ENCODE measurements at regions not wholly inside any gene's neighbourhood (a gene's known extent, or its start where the extent isn't known, plus 50 kb on each side); places are given as distances from the start of the nearest gene placed in this dataset.

GRCh38 chr2:57443973-57444521, 602.6 kb upstream of the VRK2 start (continued):
- TF ChIP-seq, protein P1, sequence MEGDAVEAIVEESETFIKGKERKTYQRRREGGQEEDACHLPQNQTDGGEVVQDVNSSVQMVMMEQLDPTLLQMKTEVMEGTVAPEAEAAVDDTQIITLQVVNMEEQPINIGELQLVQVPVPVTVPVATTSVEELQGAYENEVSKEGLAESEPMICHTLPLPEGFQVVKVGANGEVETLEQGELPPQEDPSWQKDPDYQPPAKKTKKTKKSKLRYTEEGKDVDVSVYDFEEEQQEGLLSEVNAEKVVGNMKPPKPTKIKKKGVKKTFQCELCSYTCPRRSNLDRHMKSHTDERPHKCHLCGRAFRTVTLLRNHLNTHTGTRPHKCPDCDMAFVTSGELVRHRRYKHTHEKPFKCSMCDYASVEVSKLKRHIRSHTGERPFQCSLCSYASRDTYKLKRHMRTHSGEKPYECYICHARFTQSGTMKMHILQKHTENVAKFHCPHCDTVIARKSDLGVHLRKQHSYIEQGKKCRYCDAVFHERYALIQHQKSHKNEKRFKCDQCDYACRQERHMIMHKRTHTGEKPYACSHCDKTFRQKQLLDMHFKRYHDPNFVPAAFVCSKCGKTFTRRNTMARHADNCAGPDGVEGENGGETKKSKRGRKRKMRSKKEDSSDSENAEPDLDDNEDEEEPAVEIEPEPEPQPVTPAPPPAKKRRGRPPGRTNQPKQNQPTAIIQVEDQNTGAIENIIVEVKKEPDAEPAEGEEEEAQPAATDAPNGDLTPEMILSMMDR (IDR thresholded peaks at IDR 0.05) = no peak
- TF ChIP-seq RCOR1 (IDR thresholded peaks at IDR 0.05; ENCODE audit: low read length) (no peak), SMC3 (IDR thresholded peaks at IDR 0.05; ENCODE audit: low read depth, low read length) (no peak), RAD21 (IDR thresholded peaks at IDR 0.05; ENCODE audit: low read length) (no peak), ELF1 (IDR thresholded peaks at IDR 0.05) (no peak), YY1 (IDR thresholded peaks at IDR 0.05; ENCODE audit: low read depth) (no peak), TAF1 (IDR thresholded peaks at IDR 0.05; ENCODE audit: borderline replicate concordance, low read depth, low read length) (no peak), TCF12 (IDR thresholded peaks at IDR 0.05) (peak; percentile 65), ZBTB33 (IDR thresholded peaks at IDR 0.05; ENCODE audit: borderline replicate concordance, low read depth) (0 out of 2 replicates have a peak, but pooled peaks have one; percentile 22)

DNA sequence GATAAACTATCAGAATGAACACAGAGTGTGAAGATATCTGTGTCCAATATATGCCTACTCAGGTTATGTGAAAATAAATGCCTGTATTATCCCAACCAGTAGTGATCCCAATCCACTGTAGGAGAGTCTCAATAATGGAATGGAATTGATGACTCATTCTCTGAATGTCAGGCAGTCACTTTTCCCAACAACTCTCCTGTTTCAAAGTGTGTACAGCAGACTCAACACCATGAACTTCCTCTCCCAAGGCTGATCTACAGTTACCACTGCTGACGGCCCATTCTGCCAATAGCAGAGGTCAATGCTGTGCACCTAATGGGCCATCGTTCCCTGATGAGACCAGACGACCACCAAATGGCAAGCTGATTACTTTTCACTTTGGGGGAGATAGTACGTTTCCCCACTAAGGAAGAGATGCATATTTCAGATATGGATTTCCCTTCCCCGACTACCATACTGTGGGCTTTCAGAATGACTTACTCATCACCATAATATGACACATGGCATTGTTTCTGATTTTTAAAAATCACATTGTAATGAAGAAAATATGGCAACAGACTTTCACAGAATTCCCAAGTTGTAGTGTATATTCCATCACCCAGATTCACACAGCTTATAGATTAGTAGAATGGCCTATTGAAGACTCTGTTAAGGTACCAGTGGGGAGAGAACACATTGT, 601.7 kb upstream of the VRK2 start:
- Histone ChIP-seq H3K9ac (peak overlapping the region; percentile 61; the same call in 1 of the 2 replicates), H3K4me3 (ENCODE audit: low read depth in 2 of 2, low read length in 1 of 2) (no peak overlapping the region), H3K27ac (ENCODE audit: low read depth in 2 of 2, low read length in 1 of 2) (peak overlapping the region; percentile 43 to 97; a peak in 3 of 4 replicates), H4K20me1 (ENCODE audit: insufficient read depth) (no peaks in the 10 kb centered on the region), H3F3A (replicated peaks; ENCODE audit: insufficient read depth) (peaks cover 23% of the 10 kb centered on the region), H3K36me3 (replicated peaks in 1 of 2; ENCODE audit: control insufficient read depth in 1 of 2, insufficient read depth in 2 of 2, low read length in 1 of 2) (no peaks in the 10 kb centered on the region), H3K27me3 (ENCODE audit: insufficient read depth) (no peaks in the 10 kb centered on the region), H3K9me3 (no peaks in the 10 kb centered on the region), H3K4me1 (ENCODE audit: control insufficient read depth in 1 of 2, insufficient read depth in 2 of 2, low read depth in 1 of 2, low read length in 1 of 2) (peaks cover 2 to 8% of the 10 kb centered on the region in 2 experiments; a peak in 3 of 4 replicates), H3K9me2 (no peaks in the 10 kb centered on the region), H2AFZ (ENCODE audit: low read depth) (peak overlapping the region; percentile 61; the same call in 1 of the 2 replicates), H3K79me2 (ENCODE audit: insufficient read depth) (no peaks in the 10 kb centered on the region; the same call in 1 of the 2 replicates), H3K4me2 (peak overlapping the region; percentile 68)
- WGBS (ENCODE audit: low lambda C conversion rate) = 18% methylated on average over 5 of the region's 5 CpGs
- ChIA-PET CTCF (no interaction called here), POLR2A (no interaction called here)
- no peak for DNase-seq
- TF ChIP-seq GATA2 (CRISPR knock-in tag; IDR thresholded peaks at IDR 0.05) (no peak), TCF12 (IDR thresholded peaks at IDR 0.05) (peak; percentile 74), FOXM1 (IDR thresholded peaks at IDR 0.05; ENCODE audit: low read depth) (no peak), CHD2 (IDR thresholded peaks at IDR 0.05; ENCODE audit: low read length, partially characterized antibody) (no peak), MEF2A (IDR thresholded peaks at IDR 0.05; ENCODE audit: borderline replicate concordance, low read depth) (no peak), USF1 (IDR thresholded peaks at IDR 0.05; ENCODE audit: borderline replicate concordance, low read depth) (no peak), NFIC (IDR thresholded peaks at IDR 0.05; ENCODE audit: borderline replicate concordance) (no peak), ZBTB33 (IDR thresholded peaks at IDR 0.05; ENCODE audit: borderline replicate concordance, low read depth) (no peak), JUND (IDR thresholded peaks at IDR 0.05) (peak; percentile 60)
- TF ChIP-seq, protein P2, sequence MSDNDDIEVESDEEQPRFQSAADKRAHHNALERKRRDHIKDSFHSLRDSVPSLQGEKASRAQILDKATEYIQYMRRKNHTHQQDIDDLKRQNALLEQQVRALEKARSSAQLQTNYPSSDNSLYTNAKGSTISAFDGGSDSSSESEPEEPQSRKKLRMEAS (IDR thresholded peaks at IDR 0.05; ENCODE audit: low read depth) = 0 out of 2 replicates have a peak, but pooled peaks have one; percentile 42
- TF ChIP-seq, protein P3, sequence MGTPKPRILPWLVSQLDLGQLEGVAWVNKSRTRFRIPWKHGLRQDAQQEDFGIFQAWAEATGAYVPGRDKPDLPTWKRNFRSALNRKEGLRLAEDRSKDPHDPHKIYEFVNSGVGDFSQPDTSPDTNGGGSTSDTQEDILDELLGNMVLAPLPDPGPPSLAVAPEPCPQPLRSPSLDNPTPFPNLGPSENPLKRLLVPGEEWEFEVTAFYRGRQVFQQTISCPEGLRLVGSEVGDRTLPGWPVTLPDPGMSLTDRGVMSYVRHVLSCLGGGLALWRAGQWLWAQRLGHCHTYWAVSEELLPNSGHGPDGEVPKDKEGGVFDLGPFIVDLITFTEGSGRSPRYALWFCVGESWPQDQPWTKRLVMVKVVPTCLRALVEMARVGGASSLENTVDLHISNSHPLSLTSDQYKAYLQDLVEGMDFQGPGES (IDR thresholded peaks at IDR 0.05; ENCODE audit: low read depth, low read length) = no peak
- TF ChIP-seq, protein P4, sequence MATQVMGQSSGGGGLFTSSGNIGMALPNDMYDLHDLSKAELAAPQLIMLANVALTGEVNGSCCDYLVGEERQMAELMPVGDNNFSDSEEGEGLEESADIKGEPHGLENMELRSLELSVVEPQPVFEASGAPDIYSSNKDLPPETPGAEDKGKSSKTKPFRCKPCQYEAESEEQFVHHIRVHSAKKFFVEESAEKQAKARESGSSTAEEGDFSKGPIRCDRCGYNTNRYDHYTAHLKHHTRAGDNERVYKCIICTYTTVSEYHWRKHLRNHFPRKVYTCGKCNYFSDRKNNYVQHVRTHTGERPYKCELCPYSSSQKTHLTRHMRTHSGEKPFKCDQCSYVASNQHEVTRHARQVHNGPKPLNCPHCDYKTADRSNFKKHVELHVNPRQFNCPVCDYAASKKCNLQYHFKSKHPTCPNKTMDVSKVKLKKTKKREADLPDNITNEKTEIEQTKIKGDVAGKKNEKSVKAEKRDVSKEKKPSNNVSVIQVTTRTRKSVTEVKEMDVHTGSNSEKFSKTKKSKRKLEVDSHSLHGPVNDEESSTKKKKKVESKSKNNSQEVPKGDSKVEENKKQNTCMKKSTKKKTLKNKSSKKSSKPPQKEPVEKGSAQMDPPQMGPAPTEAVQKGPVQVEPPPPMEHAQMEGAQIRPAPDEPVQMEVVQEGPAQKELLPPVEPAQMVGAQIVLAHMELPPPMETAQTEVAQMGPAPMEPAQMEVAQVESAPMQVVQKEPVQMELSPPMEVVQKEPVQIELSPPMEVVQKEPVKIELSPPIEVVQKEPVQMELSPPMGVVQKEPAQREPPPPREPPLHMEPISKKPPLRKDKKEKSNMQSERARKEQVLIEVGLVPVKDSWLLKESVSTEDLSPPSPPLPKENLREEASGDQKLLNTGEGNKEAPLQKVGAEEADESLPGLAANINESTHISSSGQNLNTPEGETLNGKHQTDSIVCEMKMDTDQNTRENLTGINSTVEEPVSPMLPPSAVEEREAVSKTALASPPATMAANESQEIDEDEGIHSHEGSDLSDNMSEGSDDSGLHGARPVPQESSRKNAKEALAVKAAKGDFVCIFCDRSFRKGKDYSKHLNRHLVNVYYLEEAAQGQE (IDR thresholded peaks at IDR 0.05; ENCODE audit: low read depth, low read length) = no peak
